ENCODE measurements at regions not wholly inside any gene's neighbourhood (a gene's known extent, or its start where the extent isn't known, plus 50 kb on each side); places are given as distances from the start of the nearest gene placed in this dataset.
"Not testable (repeated sequence)": the region's sequence is repeated elsewhere in the genome, so short reads cannot be mapped to it uniquely, and the experiment has no call there.

GRCh38 chr11:34810107-34810562 is 106.0 kb downstream of the APIP start:
- H3K4me1 Mint-ChIP-seq, result no peaks in the 10 kb centered on the region
- peaks cover 3 to 13% (median 10%) of the 10 kb centered on the region in 3 donors for H3K36me3 Mint-ChIP-seq
- H3K4me3 Mint-ChIP-seq, result no peak overlapping the region
- H3K27me3 Mint-ChIP-seq (ENCODE audit: low read depth in 3 of 3), result peaks cover 4 to 9% (median 6%) of the 10 kb centered on the region in 3 donors
- no peak for DNase-seq
- peaks cover 10 to 44% (median 19%) of the 10 kb centered on the region in 6 donors for H3K9me3 Mint-ChIP-seq
- H3K27ac Mint-ChIP-seq, result no peak overlapping the region

DNA sequence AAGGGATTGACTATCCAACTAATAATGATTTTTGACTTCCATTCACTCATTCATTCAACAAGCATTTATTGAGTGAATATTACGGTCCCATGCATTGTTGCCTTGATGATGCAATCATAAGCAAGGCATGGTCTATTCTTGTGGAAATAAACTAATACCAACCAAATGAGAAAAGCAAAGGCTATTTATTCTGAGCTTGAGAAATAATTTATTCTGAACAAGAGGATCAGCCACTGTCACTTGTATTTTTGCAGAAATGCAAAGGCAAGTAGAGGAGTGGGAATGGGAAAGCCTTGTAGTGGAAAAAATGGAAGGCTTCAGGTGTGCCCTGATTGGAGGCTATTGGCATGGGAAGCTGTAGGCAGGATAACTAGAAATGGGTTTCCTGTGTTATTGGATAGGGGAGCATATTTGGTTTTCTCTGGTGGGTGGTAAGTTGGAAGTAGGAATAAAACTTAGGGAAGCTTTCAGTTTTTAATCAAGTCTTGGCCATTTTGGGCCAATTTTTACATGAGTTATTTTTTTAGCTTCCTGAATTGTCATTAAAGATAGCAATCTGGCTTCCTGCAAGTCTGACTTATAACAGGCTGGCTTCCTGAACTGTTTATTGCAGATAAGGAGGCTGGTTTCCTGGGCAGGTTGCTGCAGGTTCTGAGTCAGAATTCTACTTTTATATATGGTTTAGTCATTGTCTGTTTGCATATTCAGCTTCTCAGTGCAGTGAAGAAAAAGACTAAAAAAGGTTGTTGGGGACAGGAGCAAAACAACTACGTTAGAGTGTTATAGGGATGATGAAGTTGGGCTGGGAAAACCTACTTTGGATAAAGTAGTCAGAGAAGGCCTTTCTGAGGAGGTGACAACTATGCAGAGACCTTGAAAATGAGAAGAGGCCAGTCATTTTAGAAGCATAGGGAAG is 106.7 kb downstream of the APIP start:
- H3K9me3 Mint-ChIP-seq, result peaks cover 10 to 44% (median 19%) of the 10 kb centered on the region in 6 donors
- no peak for DNase-seq
- H3K27ac Mint-ChIP-seq, result no peak overlapping the region
- peaks cover 4 to 9% (median 7%) of the 10 kb centered on the region in 3 donors for H3K27me3 Mint-ChIP-seq (ENCODE audit: low read depth in 3 of 3)
- no peaks in the 10 kb centered on the region for H3K4me1 Mint-ChIP-seq
- H3K4me3 Mint-ChIP-seq, result no peak overlapping the region
- peaks cover 3 to 13% (median 10%) of the 10 kb centered on the region in 3 donors for H3K36me3 Mint-ChIP-seq

DNA sequence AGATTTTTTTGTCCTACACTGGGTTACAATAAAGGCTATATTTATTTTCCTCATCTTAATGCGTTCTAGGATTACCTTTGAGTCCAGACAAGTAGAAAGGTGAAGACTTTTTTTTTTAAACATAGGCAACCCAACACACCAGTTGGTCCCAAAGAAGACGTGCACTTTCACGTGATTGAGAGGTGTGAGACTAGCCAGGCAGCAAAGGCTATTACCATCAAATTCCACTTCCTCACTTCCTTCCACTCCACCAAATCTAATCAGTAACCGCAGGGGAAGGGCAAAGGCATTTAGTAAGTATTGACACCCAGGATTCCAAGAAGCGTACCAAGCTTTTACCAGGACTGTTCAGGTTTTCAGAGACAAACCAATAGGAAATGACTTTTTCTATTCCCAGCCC is 109.3 kb downstream of the APIP start:
- no peak for DNase-seq
- H3K27ac Mint-ChIP-seq, result no peak overlapping the region
- no peak overlapping the region for H3K4me3 Mint-ChIP-seq
- peaks cover 2 to 28% (median 11%) of the 10 kb centered on the region in 6 donors for H3K9me3 Mint-ChIP-seq
- H3K27me3 Mint-ChIP-seq (ENCODE audit: low read depth in 3 of 3), result peaks cover 0 to 8% (median 3%) of the 10 kb centered on the region in 3 donors
- peaks cover 0 to 5% (median 3%) of the 10 kb centered on the region in 3 donors for H3K36me3 Mint-ChIP-seq
- H3K4me1 Mint-ChIP-seq, result no peaks in the 10 kb centered on the region

DNA sequence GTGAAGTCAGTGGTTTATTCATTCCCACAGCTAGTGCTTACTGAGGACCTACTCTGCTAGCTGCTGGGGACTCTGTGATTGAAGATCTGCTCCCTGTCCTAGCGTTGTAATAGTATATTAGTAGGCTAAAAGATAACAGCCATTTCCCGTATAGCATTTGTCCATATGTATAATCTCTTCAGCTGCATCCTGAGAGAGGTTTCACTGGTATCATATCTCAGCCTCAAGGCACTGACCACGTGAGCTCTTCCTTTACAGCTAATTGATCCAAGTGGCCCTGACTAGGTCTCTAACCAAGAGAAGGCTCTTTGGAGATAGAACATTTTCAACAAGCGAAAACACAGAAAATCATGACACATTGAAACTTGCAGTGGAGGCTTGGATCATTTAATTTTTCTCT is 110.2 kb downstream of the APIP start:
- Mint-ChIP-seq H3K4me1 (no peaks in the 10 kb centered on the region), H3K27ac (no peak overlapping the region), H3K27me3 (ENCODE audit: low read depth in 3 of 3) (peaks cover 0 to 8% (median 2%) of the 10 kb centered on the region in 3 donors), H3K4me3 (no peak overlapping the region), H3K9me3 (peaks cover 2 to 20% (median 8%) of the 10 kb centered on the region in 6 donors), H3K36me3 (peaks cover 0 to 5% (median 3%) of the 10 kb centered on the region in 3 donors)
- DNase-seq, result no peak

GRCh38 chr11:34799848-34800247 is 116.3 kb downstream of the APIP start:
- peaks cover 0 to 8% (median 0%) of the 10 kb centered on the region in 6 donors for H3K9me3 Mint-ChIP-seq
- DNase-seq, result no peak
- no peaks in the 10 kb centered on the region for H3K4me1 Mint-ChIP-seq
- no peaks in the 10 kb centered on the region for H3K36me3 Mint-ChIP-seq
- no peak overlapping the region for H3K4me3 Mint-ChIP-seq
- H3K27ac Mint-ChIP-seq, result no peak overlapping the region
- H3K27me3 Mint-ChIP-seq (ENCODE audit: low read depth in 3 of 3), result peaks cover 3 to 10% (median 4%) of the 10 kb centered on the region in 3 donors

DNA sequence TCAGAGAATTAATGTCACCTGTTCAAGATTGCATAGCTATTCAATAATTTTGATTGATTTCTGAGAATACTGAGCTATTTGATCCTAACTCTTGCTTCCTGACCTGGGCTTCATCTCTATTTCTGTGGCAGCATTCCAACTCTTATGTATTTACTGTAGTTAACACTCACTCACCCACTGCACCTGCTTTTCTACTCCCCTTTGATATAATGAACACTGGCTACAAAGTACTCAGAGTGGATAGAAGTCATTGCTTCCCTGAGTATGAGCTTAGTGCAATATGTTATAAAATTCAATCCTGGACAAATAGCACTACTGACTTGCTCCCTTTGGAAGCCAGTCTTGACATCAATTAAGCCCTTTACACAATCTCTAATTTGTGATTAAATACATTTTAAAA is 117.2 kb downstream of the APIP start:
- H3K4me3 Mint-ChIP-seq, result no peak overlapping the region
- no peaks in the 10 kb centered on the region for H3K36me3 Mint-ChIP-seq
- no peak overlapping the region for H3K27ac Mint-ChIP-seq

DNA sequence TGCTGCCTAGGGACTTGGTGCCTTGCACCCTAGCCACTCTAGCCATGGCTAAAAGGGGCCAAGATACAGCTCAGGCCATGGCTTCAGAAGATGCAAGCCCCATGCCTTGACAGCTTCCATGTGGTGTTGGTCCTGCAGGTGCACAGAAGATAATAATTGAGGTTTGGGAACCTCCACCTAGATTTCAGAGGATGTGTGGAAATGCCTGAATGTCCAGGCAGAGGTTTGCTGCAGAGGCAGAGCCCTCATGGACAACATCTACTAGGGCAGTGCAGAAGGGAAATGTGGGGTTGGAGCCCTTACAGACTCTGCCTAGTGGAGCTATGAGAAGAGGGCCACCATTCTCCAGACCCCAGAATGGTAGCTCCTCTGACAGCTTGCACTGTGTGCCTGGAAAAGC is 118.7 kb downstream of the APIP start:
- not testable (repeated sequence) for DNase-seq, H3K4me3 Mint-ChIP-seq, H3K27ac Mint-ChIP-seq, H3K36me3 Mint-ChIP-seq, H3K4me1 Mint-ChIP-seq, H3K9me3 Mint-ChIP-seq
- peaks cover 2 to 10% (median 7%) of the 10 kb centered on the region in 3 donors for H3K27me3 Mint-ChIP-seq (ENCODE audit: low read depth in 3 of 3)

More for the DNA sequence above, 117.2 kb downstream of the APIP start:
- peaks cover 2 to 10% (median 3%) of the 10 kb centered on the region in 3 donors for H3K27me3 Mint-ChIP-seq (ENCODE audit: low read depth in 3 of 3)
- no peaks in the 10 kb centered on the region for H3K4me1 Mint-ChIP-seq
- DNase-seq, result no peak
- H3K9me3 Mint-ChIP-seq, result peaks cover 0 to 8% (median 0%) of the 10 kb centered on the region in 6 donors

DNA sequence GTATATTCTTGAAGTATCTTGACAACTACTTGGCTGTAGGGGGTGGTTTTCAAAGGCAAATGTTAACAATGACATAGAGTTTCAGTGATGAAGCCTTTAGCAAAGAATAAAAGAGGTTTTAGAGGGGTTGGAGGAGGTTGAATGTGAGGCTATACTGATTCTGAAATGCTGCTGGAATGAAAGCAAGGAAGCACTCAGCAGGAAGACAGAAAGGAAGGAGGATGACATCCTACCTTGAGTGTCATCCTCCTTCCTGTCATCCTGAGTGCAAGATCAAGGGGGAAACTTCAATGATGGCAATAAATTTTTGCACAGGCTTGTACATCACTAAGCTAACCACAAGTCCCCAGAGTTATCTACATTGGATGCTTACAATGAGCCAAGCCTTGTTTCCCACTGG is 120.5 kb downstream of the APIP start:
- H3K4me1 Mint-ChIP-seq, result peaks cover 0 to 7% of the 10 kb centered on the region in 2 donors
- peaks cover 2 to 10% (median 7%) of the 10 kb centered on the region in 3 donors for H3K27me3 Mint-ChIP-seq (ENCODE audit: low read depth in 3 of 3)
- no peak for DNase-seq
- H3K4me3 Mint-ChIP-seq, result no peak overlapping the region
- no peak overlapping the region for H3K27ac Mint-ChIP-seq
- peaks cover 0 to 2% (median 0%) of the 10 kb centered on the region in 6 donors for H3K9me3 Mint-ChIP-seq
- no peaks in the 10 kb centered on the region for H3K36me3 Mint-ChIP-seq

- no peak overlapping the region for H3K4me3 Mint-ChIP-seq
- H3K27me3 Mint-ChIP-seq (ENCODE audit: low read depth in 3 of 3), result peaks cover 4 to 10% (median 8%) of the 10 kb centered on the region in 3 donors
- H3K27ac Mint-ChIP-seq, result no peak overlapping the region
- peaks cover 0 to under 1% (median 0%) of the 10 kb centered on the region in 6 donors for H3K9me3 Mint-ChIP-seq
- H3K36me3 Mint-ChIP-seq, result no peaks in the 10 kb centered on the region
- DNase-seq, result no peak
- H3K4me1 Mint-ChIP-seq, result peaks cover 0 to 7% of the 10 kb centered on the region in 2 donors
These were observed 121.5 kb downstream of the APIP start for GRCh38 chr11:34794696-34795095.

- Mint-ChIP-seq H3K9me3 (no peaks in the 10 kb centered on the region), H3K4me1 (peaks cover 0 to 7% of the 10 kb centered on the region in 2 donors), H3K27ac (no peak overlapping the region), H3K27me3 (ENCODE audit: low read depth in 3 of 3) (peaks cover 4 to 13% (median 9%) of the 10 kb centered on the region in 3 donors), H3K36me3 (no peaks in the 10 kb centered on the region), H3K4me3 (no peak overlapping the region)
- DNase-seq, result no peak
These were observed 122.5 kb downstream of the APIP start for GRCh38 chr11:34793666-34794065.

DNA sequence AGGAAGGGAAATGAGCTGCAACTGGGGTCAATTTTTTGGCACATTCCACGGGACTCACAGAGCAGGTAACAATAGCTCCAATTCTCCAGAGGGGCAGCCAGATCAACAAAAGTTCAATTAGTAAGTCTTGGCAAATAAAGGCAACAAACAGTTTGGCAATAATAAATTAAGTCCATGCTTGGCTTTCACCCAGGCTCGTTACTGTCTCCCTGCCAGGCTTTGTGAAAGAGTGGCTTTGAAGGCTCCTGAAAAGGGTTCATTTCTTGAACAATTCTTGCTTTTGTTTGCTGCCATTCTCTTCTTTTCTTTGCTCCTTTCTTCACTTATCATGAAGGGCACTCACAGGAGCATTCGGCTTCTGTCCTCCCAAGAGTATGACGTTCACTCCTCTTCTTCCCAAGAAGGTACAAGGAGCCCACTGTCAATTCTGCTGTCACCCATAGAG is 123.3 kb downstream of the APIP start:
- H3K4me3 Mint-ChIP-seq, result no peak overlapping the region
- peaks cover 0 to 7% of the 10 kb centered on the region in 2 donors for H3K4me1 Mint-ChIP-seq
- DNase-seq, result no peak
- no peak overlapping the region for H3K27ac Mint-ChIP-seq
- H3K9me3 Mint-ChIP-seq, result no peaks in the 10 kb centered on the region
- H3K27me3 Mint-ChIP-seq (ENCODE audit: low read depth in 3 of 3), result peaks cover 4 to 9% (median 6%) of the 10 kb centered on the region in 3 donors
- H3K36me3 Mint-ChIP-seq, result no peaks in the 10 kb centered on the region

GRCh38 chr11:34791780-34792542 is 124.2 kb downstream of the APIP start:
- Mint-ChIP-seq H3K36me3 (no peaks in the 10 kb centered on the region), H3K4me1 (peaks cover 0 to 7% of the 10 kb centered on the region in 2 donors), H3K9me3 (no peaks in the 10 kb centered on the region), H3K4me3 (peak overlapping the region in 2 of 5 donors; percentile 12 to 24), H3K27ac (no peak overlapping the region), H3K27me3 (ENCODE audit: low read depth in 3 of 3) (peaks cover 4 to 9% (median 5%) of the 10 kb centered on the region in 3 donors)
- peak in 1 of 3 donors; percentile 0 for DNase-seq

DNA sequence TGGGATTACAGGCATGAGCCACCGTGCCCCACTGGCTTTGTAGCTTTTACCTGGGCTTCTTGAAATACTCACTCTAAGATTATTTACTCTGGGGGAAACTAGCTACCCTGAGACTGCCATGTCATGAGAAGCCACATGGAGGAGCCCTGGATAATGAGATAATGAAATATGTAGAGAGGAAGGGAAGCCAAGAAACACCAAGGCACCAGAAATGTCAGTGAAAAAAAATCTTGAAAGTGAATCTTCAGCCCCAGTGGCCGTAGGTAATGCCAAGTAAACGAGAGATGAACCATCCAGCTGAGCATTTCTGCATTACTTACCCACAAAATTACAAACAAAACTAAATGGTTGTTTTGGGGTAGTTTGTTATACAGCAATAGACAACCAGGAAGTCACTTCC is 125.6 kb downstream of the APIP start:
- H3K27ac Mint-ChIP-seq, result no peak overlapping the region
- no peaks in the 10 kb centered on the region for H3K9me3 Mint-ChIP-seq
- H3K36me3 Mint-ChIP-seq, result no peaks in the 10 kb centered on the region
- H3K27me3 Mint-ChIP-seq (ENCODE audit: low read depth in 3 of 3), result peaks cover 4 to 9% (median 4%) of the 10 kb centered on the region in 3 donors
- H3K4me3 Mint-ChIP-seq, result no peak overlapping the region
- H3K4me1 Mint-ChIP-seq, result peaks cover 0 to 7% of the 10 kb centered on the region in 2 donors
- DNase-seq, result no peak
